ENCODE measurements at regions not wholly inside any gene's neighbourhood (a gene's known extent, or its start where the extent isn't known, plus 50 kb on each side); places are given as distances from the start of the nearest gene placed in this dataset.

- TF ChIP-seq CTCF (IDR thresholded peaks at IDR 0.05; ENCODE audit: borderline replicate concordance, extremely low read depth, low read length, poor library complexity, severe bottlenecking) (no peak), EZH2 (IDR thresholded peaks at IDR 0.05; ENCODE audit: borderline replicate concordance, low read depth, low read length, severe bottlenecking) (no peak)
These were observed 56.7 kb upstream of the NTPCR start for GRCh38 chr1:232893481-232894313.

Data from DND-41 (cell line).